Renal cortex interstitium (tissue), 11 donors: ENCODE measurements at regions not wholly inside any gene's neighbourhood (a gene's known extent, or its start where the extent isn't known, plus 50 kb on each side); places are given as distances from the start of the nearest gene placed in this dataset.
"Not testable (repeated sequence)": the region's sequence is repeated elsewhere in the genome, so short reads cannot be mapped to it uniquely, and the experiment has no call there.

ENCODE experiments used
- DNase-seq, 11 donors: peaks; one replicate each; pipeline ENCODE4 v3.0.0-alpha.2; 2013; ENCODE audit warnings: low read depth in 9 of 11, low spot score in 4 of 11; ENCODE audit errors: extremely low read depth in 1 of 11

DNA sequence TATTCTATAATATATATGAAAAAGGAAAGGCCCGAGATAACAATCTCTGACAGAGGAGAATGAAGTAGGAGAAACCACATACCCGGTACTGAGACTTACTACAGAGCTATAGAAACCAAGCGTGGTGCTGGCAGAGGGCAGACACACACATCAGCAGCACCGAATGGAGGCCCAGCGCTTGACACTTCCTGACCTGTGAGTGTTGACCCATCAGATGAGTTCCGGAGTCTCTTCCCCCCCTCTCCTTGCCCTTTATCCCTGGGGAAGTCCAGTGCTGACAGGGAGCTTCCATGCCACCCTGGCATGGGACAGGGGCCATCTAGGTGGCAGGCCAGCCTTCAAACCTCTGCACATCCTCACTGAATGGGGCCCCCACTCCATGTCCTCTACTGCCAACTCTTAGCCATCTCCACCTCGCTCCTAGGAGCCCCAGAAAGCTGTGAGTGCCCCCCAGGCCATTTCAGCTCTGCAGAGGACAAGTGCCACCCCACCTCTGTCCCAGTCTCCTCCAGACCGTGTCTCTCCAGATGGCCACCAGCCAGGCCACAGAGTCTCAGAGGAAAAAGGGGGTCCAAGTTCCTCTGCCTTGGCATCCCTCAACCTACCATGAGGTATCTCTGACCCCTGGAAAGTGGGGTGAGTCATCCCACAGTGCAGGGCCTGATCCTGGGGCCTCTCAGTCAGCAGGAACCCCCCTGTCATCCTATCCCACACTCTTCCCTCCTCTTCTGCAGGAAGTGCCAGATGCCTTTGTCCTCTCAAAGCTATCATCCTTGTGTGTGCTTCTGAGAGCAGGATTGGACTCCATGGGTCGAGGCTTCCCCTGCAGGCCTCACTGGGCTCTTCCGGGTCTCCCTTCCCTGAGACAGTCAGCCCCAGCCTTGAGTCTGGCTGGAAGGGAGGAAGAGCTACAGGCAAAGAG lies 116.5 kb upstream of the ALDH1A3 start:
- no peak for DNase-seq

GRCh38 chr15:100763835-100764750 lies 115.5 kb upstream of the ALDH1A3 start:
- DNase-seq = no peak

GRCh38 chr15:100764778-100765466 lies 114.7 kb upstream of the ALDH1A3 start:
- no peak for DNase-seq

GRCh38 chr15:100765467-100766241 lies 114.0 kb upstream of the ALDH1A3 start:
- DNase-seq = no peak

DNA sequence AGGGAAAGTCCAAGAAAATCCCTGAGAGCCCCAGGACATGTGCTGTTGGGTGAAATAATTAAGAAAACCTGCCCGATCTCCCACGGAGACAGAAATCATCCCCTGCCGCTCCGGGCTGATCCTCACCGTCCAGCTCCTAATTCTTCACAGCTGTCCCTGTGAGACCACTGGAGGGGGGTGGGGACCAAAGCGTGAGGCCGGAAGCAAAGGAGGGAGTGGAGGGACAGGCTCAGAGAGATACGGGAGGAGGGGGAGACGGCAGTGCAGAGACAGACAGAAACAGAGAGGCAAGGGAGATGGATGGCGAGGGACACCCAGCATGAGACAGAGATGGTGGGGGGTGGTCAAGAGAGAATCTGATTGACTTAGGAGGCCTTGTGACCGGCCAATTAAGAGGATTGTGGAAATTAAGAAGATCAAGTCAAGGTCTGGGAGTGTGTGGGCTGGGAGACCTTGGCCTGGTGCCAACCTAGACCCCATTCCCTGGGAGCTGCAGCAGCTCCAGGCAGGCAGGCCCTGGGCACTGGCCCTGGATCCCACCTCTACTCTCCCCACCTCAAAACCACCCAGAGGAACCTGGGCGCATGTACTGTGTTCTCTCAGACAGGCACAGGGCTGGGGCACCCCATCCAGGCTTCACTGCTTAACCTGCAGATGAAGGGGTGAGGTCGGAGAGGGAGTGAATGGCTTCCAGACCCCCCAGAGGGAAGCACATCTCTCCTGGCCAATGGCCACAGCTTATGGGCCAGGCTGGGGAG lies 113.2 kb upstream of the ALDH1A3 start:
- peak in 1 of 11 donors; percentile 30 for DNase-seq

- DNase-seq = no peak
Observed at GRCh38 chr15:100767001-100767825, 112.4 kb upstream of the ALDH1A3 start.

GRCh38 chr15:100768501-100768931 lies 111.1 kb upstream of the ALDH1A3 start:
- no peak for DNase-seq

DNA sequence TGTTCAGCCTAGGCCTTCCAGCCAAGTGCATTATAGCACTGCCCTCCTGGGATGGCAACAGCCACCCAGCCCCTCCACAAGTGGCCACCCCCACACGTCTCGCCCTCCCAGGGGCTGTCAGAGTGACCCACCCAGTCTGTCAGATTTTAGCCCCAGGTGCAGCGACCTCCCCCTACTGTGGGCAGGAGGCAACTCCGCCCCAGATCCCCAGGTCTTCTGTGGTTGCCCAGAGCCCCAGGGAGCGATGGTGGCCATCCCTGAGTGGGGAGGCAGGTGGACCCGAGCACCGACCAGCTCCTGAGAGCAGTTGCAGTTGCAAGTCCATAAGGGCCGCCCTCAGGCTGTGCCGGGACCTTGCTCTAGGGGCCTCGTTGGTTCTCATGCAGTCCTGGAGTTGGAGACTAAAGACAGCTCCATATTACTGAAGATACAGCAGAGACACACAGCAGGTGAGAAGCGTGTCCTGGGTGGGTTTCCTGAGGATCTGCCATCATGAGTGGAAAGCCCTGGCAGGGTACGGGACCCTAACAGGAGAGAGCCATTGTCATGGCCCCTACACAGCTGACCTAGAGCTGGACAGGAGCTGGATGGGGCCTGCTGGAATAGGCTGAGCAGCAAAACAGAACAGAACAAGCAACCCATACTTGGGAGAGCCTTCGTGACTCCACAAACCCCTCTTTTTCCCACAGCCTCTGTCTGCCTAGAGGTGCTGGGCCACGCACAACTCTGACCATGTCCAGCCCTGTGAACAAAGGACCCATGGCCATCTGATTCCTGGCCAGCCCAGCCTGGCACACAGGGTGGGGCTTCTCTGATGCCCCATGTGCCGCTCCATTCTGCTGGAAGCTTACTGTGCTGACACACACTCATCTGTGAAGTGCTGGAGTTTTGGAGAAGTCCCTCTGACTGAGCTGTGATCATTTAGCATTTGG lies 110.3 kb upstream of the ALDH1A3 start:
- DNase-seq = no peak

GRCh38 chr15:100769975-100770340 lies 109.7 kb upstream of the ALDH1A3 start:
- DNase-seq = no peak

GRCh38 chr15:100770661-100771584 lies 108.7 kb upstream of the ALDH1A3 start:
- no peak for DNase-seq

GRCh38 chr15:100771746-100772145 lies 107.9 kb upstream of the ALDH1A3 start:
- DNase-seq = no peak

DNA sequence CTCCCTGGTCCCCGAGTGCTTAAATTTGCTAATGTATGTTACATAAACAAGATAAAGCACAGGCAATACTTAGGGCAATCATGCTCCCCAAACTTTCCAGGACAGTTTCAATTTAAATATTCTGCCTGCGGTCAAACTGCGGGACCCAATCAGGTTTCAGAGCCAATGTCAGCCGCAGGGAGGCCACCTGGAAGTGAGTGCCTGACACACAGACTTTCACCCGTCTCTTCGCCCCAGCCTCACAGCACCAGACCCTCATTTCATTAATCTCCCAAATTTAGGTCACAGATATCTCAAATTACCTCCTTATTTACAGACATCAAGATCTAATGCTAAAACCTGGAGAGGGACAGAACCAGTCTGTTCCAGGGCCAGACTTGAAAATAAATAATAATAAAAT lies 107.2 kb upstream of the ALDH1A3 start:
- no peak for DNase-seq

DNA sequence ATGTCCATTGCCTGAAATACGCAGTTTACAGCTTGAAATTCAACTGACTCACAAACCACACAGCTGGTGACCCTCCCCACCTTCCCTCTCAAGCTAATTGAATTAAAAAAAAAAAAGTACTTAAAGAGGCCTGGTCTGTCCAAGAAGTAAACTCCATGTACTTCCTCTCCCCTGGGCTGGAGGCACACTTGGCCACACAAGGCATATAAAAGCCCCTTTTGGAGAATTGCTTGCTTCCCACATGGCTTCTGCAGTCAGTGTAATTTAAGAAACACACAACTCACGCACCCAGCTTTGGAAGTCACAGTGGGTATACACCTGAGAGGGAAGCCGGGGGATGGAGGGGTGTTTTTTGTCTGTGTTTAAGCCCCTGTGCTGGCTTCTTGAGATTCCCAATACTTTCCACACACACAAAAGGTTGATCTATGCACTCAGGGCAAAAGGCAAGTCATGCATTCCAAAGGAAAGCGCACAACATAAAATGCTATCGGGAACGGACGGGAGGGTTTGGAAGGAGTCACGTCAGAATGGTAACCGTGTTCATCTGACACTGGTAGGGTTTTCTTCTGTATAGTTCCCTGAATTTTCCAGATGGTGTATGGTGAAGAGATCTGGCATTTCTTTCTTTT lies 106.6 kb upstream of the ALDH1A3 start:
- peak in 3 of 11 donors; percentile 29 to 44 (median 43) for DNase-seq

DNA sequence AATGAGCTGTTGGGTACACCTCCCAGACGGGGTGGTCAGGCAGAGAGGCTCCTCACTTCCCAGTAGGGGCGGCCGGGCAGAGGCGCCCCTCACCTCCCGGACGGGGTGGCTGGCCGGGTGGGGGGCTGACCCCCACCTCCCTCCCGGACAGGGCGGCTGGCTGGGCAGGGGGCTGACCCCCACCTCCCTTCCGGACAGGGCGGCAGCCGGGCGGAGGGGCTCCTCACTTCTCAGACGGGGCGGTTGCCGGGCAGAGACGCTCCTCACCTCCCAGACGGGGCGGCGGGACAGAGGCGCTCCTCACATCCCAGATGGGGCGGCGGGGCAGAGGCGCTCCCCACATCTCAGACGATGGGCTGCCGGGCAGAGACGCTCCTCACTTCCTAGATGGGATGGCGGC lies 105.6 kb upstream of the ALDH1A3 start:
- DNase-seq = not testable (repeated sequence)
